ENCODE measurements at regions not wholly inside any gene's neighbourhood (a gene's known extent, or its start where the extent isn't known, plus 50 kb on each side); places are given as distances from the start of the nearest gene placed in this dataset.

- no peak for TF ChIP-seq CTCF (conservative IDR thresholded peaks at IDR 0.05; ENCODE audit: low read depth, low read length)
- no peak for DNase-seq (ENCODE audit: low read depth)
- no peak overlapping the region for H3K4me3 ChIP-seq (ENCODE audit: low read depth, low read length)
These were observed 473.1 kb downstream of the NR2F1-AS1 start for GRCh38 chr5:93107805-93108520.

GRCh38 chr5:93107141-93107540 is 473.9 kb downstream of the NR2F1-AS1 start:
- no peak for DNase-seq (ENCODE audit: low read depth)
- TF ChIP-seq CTCF (conservative IDR thresholded peaks at IDR 0.05; ENCODE audit: low read depth, low read length), result no peak
- H3K4me3 ChIP-seq (ENCODE audit: low read depth, low read length), result no peak overlapping the region

GRCh38 chr5:93101661-93102060 is 479.4 kb downstream of the NR2F1-AS1 start:
- DNase-seq (ENCODE audit: low read depth), result no peak
- TF ChIP-seq CTCF (conservative IDR thresholded peaks at IDR 0.05; ENCODE audit: low read depth, low read length), result no peak
- no peak overlapping the region for H3K4me3 ChIP-seq (ENCODE audit: low read depth, low read length)

- no peak for TF ChIP-seq CTCF (conservative IDR thresholded peaks at IDR 0.05; ENCODE audit: low read depth, low read length)
- H3K4me3 ChIP-seq (ENCODE audit: low read depth, low read length), result no peak overlapping the region
- no peak for DNase-seq (ENCODE audit: low read depth)
These were observed 480.0 kb downstream of the NR2F1-AS1 start for GRCh38 chr5:93100976-93101375.

- TF ChIP-seq CTCF (conservative IDR thresholded peaks at IDR 0.05; ENCODE audit: low read depth, low read length), result no peak
- DNase-seq (ENCODE audit: low read depth), result no peak
- no peak overlapping the region for H3K4me3 ChIP-seq (ENCODE audit: low read depth, low read length)
These were observed 480.6 kb downstream of the NR2F1-AS1 start for GRCh38 chr5:93100428-93100827.

GRCh38 chr5:93099902-93100347 is 481.1 kb downstream of the NR2F1-AS1 start:
- DNase-seq (ENCODE audit: low read depth), result no peak
- no peak overlapping the region for H3K4me3 ChIP-seq (ENCODE audit: low read depth, low read length)
- no peak for TF ChIP-seq CTCF (conservative IDR thresholded peaks at IDR 0.05; ENCODE audit: low read depth, low read length)

GRCh38 chr5:93096561-93096960 is 484.5 kb downstream of the NR2F1-AS1 start:
- DNase-seq (ENCODE audit: low read depth), result no peak
- H3K4me3 ChIP-seq (ENCODE audit: low read depth, low read length), result no peak overlapping the region
- no peak for TF ChIP-seq CTCF (conservative IDR thresholded peaks at IDR 0.05; ENCODE audit: low read depth, low read length)

Measured in epithelial cell of proximal tubule (primary cell).